ENCODE measurements at regions not wholly inside any gene's neighbourhood (a gene's known extent, or its start where the extent isn't known, plus 50 kb on each side); places are given as distances from the start of the nearest gene placed in this dataset.

DNA sequence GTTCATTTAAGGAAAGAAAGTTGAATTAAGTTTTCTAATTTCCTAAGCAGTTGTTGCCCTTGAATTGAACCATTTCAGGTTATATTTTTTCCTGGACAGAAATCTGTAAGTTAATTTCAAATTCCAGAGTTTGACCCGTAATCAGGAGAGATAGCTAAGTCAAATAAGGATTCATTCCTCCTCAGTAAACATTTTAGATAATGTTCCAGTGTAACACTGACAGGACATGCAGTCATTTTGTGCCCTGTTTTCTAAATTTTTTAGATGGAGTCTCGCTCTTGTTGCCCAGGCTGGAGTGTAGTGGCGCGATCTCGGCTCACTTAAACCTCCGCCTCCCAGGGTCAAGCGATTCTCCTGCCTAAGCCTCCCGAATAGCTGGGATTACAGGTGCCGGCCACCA is 371.7 kb downstream of the DIPK2A start (continued):
- TF ChIP-seq, protein P1, sequence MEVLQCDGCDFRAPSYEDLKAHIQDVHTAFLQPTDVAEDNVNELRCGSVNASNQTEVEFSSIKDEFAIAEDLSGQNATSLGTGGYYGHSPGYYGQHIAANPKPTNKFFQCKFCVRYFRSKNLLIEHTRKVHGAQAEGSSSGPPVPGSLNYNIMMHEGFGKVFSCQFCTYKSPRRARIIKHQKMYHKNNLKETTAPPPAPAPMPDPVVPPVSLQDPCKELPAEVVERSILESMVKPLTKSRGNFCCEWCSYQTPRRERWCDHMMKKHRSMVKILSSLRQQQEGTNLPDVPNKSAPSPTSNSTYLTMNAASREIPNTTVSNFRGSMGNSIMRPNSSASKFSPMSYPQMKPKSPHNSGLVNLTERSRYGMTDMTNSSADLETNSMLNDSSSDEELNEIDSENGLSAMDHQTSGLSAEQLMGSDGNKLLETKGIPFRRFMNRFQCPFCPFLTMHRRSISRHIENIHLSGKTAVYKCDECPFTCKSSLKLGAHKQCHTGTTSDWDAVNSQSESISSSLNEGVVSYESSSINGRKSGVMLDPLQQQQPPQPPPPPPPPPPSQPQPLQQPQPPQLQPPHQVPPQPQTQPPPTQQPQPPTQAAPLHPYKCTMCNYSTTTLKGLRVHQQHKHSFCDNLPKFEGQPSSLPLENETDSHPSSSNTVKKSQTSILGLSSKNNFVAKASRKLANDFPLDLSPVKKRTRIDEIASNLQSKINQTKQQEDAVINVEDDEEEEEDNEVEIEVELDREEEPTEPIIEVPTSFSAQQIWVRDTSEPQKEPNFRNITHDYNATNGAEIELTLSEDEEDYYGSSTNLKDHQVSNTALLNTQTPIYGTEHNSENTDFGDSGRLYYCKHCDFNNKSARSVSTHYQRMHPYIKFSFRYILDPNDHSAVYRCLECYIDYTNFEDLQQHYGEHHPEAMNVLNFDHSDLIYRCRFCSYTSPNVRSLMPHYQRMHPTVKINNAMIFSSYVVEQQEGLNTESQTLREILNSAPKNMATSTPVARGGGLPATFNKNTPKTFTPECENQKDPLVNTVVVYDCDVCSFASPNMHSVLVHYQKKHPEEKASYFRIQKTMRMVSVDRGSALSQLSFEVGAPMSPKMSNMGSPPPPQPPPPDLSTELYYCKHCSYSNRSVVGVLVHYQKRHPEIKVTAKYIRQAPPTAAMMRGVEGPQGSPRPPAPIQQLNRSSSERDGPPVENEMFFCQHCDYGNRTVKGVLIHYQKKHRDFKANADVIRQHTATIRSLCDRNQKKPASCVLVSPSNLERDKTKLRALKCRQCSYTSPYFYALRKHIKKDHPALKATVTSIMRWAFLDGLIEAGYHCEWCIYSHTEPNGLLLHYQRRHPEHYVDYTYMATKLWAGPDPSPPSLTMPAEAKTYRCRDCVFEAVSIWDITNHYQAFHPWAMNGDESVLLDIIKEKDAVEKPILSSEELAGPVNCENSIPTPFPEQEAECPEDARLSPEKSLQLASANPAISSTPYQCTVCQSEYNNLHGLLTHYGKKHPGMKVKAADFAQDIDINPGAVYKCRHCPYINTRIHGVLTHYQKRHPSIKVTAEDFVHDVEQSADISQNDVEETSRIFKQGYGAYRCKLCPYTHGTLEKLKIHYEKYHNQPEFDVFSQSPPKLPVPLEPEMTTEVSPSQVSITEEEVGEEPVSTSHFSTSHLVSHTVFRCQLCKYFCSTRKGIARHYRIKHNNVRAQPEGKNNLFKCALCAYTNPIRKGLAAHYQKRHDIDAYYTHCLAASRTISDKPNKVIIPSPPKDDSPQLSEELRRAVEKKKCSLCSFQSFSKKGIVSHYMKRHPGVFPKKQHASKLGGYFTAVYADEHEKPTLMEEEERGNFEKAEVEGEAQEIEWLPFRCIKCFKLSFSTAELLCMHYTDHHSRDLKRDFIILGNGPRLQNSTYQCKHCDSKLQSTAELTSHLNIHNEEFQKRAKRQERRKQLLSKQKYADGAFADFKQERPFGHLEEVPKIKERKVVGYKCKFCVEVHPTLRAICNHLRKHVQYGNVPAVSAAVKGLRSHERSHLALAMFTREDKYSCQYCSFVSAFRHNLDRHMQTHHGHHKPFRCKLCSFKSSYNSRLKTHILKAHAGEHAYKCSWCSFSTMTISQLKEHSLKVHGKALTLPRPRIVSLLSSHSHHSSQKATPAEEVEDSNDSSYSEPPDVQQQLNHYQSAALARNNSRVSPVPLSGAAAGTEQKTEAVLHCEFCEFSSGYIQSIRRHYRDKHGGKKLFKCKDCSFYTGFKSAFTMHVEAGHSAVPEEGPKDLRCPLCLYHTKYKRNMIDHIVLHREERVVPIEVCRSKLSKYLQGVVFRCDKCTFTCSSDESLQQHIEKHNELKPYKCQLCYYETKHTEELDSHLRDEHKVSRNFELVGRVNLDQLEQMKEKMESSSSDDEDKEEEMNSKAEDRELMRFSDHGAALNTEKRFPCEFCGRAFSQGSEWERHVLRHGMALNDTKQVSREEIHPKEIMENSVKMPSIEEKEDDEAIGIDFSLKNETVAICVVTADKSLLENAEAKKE (CRISPR knock-in tag; IDR thresholded peaks at IDR 0.05): no peak

DNA sequence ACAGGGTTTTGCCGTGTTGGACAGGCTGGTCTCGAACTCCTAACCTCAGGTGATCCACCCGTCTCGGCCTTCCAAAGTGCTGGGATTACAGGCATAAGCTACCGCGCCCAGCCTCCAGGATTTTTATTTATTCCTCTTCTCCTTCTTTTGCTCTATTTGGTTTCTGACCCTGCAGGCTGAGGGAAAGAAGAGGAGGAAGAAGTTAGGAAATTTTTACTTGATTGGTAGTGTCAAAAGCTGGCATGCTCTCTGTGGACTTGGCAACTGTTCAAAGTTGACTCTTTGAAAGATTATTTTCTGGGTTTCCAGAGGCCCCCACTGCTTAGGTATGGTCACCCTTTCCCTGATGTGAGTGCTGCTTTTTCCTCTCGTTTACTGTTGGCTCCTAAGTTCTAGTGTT is 372.2 kb downstream of the DIPK2A start:
- H3K4me1 ChIP-seq (ENCODE audit: insufficient read depth): peaks cover 7% of the 10 kb centered on the region; the same call in 1 of the 2 replicates
- H3K27me3 ChIP-seq (ENCODE audit: insufficient read depth): no peaks in the 10 kb centered on the region
- no peaks in the 10 kb centered on the region for H3F3A ChIP-seq (replicated peaks; ENCODE audit: low read depth)
- no peak overlapping the region for H3K4me2 ChIP-seq
- H3K27ac ChIP-seq (ENCODE audit: low read depth): no peak overlapping the region
- peaks cover 14% of the 10 kb centered on the region for H3K4me1 Mint-ChIP-seq
- no peak for DNase-seq (ENCODE audit: low spot score)
- peak overlapping the region; percentile 52; the same call in 1 of the 2 replicates for H2AFZ ChIP-seq
- H3K36me3 Mint-ChIP-seq (ENCODE audit: low read depth): no peaks in the 10 kb centered on the region
- H3K27ac Mint-ChIP-seq: no peak overlapping the region
- H4K20me1 ChIP-seq (replicated peaks; ENCODE audit: insufficient read depth): no peaks in the 10 kb centered on the region
- no peak overlapping the region for H3K4me3 ChIP-seq
- no peaks in the 10 kb centered on the region for H3K79me2 ChIP-seq (replicated peaks; ENCODE audit: insufficient read depth)
- peaks cover 2% of the 10 kb centered on the region for H3K27me3 Mint-ChIP-seq (ENCODE audit: insufficient read depth, low read depth, poor library complexity)
- ATAC-seq: no peak
- no peak overlapping the region for H3K4me3 Mint-ChIP-seq
- no peaks in the 10 kb centered on the region for H3K9me2 ChIP-seq (ENCODE audit: insufficient read depth)
- no peaks in the 10 kb centered on the region for H3K9me3 Mint-ChIP-seq
- H3K36me3 ChIP-seq (ENCODE audit: insufficient read depth): no peaks in the 10 kb centered on the region
- TF ChIP-seq STAT1 (IDR thresholded peaks at IDR 0.05; ENCODE audit: unreplicated experiment) (no peak), POLR2AphosphoS5 (IDR thresholded peaks at IDR 0.05; ENCODE audit: low read depth) (no peak), JUNB (IDR thresholded peaks at IDR 0.05; ENCODE audit: unreplicated experiment) (no peak), EZH2 (IDR thresholded peaks at IDR 0.05; ENCODE audit: low read depth, unreplicated experiment) (no peak), NANOG (IDR thresholded peaks at IDR 0.05; ENCODE audit: borderline replicate concordance) (no peak)
- TF ChIP-seq, protein P2, sequence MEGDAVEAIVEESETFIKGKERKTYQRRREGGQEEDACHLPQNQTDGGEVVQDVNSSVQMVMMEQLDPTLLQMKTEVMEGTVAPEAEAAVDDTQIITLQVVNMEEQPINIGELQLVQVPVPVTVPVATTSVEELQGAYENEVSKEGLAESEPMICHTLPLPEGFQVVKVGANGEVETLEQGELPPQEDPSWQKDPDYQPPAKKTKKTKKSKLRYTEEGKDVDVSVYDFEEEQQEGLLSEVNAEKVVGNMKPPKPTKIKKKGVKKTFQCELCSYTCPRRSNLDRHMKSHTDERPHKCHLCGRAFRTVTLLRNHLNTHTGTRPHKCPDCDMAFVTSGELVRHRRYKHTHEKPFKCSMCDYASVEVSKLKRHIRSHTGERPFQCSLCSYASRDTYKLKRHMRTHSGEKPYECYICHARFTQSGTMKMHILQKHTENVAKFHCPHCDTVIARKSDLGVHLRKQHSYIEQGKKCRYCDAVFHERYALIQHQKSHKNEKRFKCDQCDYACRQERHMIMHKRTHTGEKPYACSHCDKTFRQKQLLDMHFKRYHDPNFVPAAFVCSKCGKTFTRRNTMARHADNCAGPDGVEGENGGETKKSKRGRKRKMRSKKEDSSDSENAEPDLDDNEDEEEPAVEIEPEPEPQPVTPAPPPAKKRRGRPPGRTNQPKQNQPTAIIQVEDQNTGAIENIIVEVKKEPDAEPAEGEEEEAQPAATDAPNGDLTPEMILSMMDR (conservative IDR thresholded peaks at IDR 0.05; ENCODE audit: low read depth in 2 of 2): no peak
- TF ChIP-seq, protein P3, sequence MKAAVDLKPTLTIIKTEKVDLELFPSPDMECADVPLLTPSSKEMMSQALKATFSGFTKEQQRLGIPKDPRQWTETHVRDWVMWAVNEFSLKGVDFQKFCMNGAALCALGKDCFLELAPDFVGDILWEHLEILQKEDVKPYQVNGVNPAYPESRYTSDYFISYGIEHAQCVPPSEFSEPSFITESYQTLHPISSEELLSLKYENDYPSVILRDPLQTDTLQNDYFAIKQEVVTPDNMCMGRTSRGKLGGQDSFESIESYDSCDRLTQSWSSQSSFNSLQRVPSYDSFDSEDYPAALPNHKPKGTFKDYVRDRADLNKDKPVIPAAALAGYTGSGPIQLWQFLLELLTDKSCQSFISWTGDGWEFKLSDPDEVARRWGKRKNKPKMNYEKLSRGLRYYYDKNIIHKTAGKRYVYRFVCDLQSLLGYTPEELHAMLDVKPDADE (IDR thresholded peaks at IDR 0.05): no peak
- TF ChIP-seq, protein P4, sequence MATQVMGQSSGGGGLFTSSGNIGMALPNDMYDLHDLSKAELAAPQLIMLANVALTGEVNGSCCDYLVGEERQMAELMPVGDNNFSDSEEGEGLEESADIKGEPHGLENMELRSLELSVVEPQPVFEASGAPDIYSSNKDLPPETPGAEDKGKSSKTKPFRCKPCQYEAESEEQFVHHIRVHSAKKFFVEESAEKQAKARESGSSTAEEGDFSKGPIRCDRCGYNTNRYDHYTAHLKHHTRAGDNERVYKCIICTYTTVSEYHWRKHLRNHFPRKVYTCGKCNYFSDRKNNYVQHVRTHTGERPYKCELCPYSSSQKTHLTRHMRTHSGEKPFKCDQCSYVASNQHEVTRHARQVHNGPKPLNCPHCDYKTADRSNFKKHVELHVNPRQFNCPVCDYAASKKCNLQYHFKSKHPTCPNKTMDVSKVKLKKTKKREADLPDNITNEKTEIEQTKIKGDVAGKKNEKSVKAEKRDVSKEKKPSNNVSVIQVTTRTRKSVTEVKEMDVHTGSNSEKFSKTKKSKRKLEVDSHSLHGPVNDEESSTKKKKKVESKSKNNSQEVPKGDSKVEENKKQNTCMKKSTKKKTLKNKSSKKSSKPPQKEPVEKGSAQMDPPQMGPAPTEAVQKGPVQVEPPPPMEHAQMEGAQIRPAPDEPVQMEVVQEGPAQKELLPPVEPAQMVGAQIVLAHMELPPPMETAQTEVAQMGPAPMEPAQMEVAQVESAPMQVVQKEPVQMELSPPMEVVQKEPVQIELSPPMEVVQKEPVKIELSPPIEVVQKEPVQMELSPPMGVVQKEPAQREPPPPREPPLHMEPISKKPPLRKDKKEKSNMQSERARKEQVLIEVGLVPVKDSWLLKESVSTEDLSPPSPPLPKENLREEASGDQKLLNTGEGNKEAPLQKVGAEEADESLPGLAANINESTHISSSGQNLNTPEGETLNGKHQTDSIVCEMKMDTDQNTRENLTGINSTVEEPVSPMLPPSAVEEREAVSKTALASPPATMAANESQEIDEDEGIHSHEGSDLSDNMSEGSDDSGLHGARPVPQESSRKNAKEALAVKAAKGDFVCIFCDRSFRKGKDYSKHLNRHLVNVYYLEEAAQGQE (IDR thresholded peaks at IDR 0.05; ENCODE audit: unreplicated experiment): no peak
